HUES6 (cell line): ENCODE measurements at regions not wholly inside any gene's neighbourhood (a gene's known extent, or its start where the extent isn't known, plus 50 kb on each side); places are given as distances from the start of the nearest gene placed in this dataset.

ENCODE experiments used
- H3K27ac ChIP-seq: 2 replicates; pipeline ENCODE4 v1.7.0; 2013; ENCODE audit warnings: low read depth, mild to moderate bottlenecking, low read length, inconsistent platforms
- H3K27me3 ChIP-seq: 2 replicates; pipeline ENCODE4 v1.6.1; 2013; ENCODE audit warnings: low read length; ENCODE audit not compliant: control insufficient read depth, insufficient read depth
- H3K36me3 ChIP-seq: 2 replicates; pipeline ENCODE4 v1.6.1; 2013; ENCODE audit warnings: low read length; ENCODE audit not compliant: control insufficient read depth, insufficient read depth
- H3K4me1 ChIP-seq: 2 replicates; pipeline ENCODE4 v1.6.1; 2013; ENCODE audit warnings: low read length; ENCODE audit not compliant: control insufficient read depth, insufficient read depth
- H3K4me3 ChIP-seq: 2 replicates; pipeline ENCODE4 v1.5.1; 2013; ENCODE audit warnings: low read depth, low read length
- H3K9ac ChIP-seq: one replicate; pipeline ENCODE4 v1.6.1; 2013; ENCODE audit warnings: mild to moderate bottlenecking, low read length
- H3K9me3 ChIP-seq: 2 replicates; pipeline ENCODE4 v1.6.1; 2013; ENCODE audit warnings: low read depth, low read length; ENCODE audit not compliant: control insufficient read depth, insufficient read depth

GRCh38 chr2:238694922-238695321 lies 153.0 kb upstream of the TWIST2 start:
- Histone ChIP-seq H3K36me3 (no peaks in the 10 kb centered on the region), H3K27ac (no peak overlapping the region)

GRCh38 chr2:238695538-238695937 lies 152.3 kb upstream of the TWIST2 start:
- Histone ChIP-seq H3K27ac (no peak overlapping the region), H3K9ac (no peak overlapping the region), H3K36me3 (no peaks in the 10 kb centered on the region), H3K27me3 (no peaks in the 10 kb centered on the region), H3K4me1 (no peaks in the 10 kb centered on the region), H3K4me3 (no peak overlapping the region), H3K9me3 (no peaks in the 10 kb centered on the region)

More at GRCh38 chr2:238694922-238695321, 153.0 kb upstream of the TWIST2 start:
- Histone ChIP-seq H3K9ac (no peak overlapping the region), H3K4me1 (no peaks in the 10 kb centered on the region), H3K4me3 (no peak overlapping the region), H3K27me3 (no peaks in the 10 kb centered on the region), H3K9me3 (no peaks in the 10 kb centered on the region)

- H3K27me3 ChIP-seq = no peaks in the 10 kb centered on the region
- H3K27ac ChIP-seq = no peak overlapping the region
- H3K4me1 ChIP-seq = no peaks in the 10 kb centered on the region
- no peak overlapping the region for H3K4me3 ChIP-seq
- no peaks in the 10 kb centered on the region for H3K36me3 ChIP-seq
- H3K9ac ChIP-seq = no peak overlapping the region
- no peaks in the 10 kb centered on the region for H3K9me3 ChIP-seq
Measured at GRCh38 chr2:238696331-238696730, 151.6 kb upstream of the TWIST2 start.

GRCh38 chr2:238696786-238697185 lies 151.1 kb upstream of the TWIST2 start:
- H3K4me1 ChIP-seq = no peaks in the 10 kb centered on the region
- H3K4me3 ChIP-seq = no peak overlapping the region
- no peak overlapping the region for H3K9ac ChIP-seq
- H3K9me3 ChIP-seq = no peaks in the 10 kb centered on the region
- no peaks in the 10 kb centered on the region for H3K27me3 ChIP-seq
- H3K27ac ChIP-seq = no peak overlapping the region
- no peaks in the 10 kb centered on the region for H3K36me3 ChIP-seq

GRCh38 chr2:238697193-238698071 lies 150.5 kb upstream of the TWIST2 start:
- H3K9me3 ChIP-seq = no peaks in the 10 kb centered on the region
- no peaks in the 10 kb centered on the region for H3K36me3 ChIP-seq
- no peak overlapping the region for H3K9ac ChIP-seq
- no peaks in the 10 kb centered on the region for H3K27me3 ChIP-seq
- H3K4me3 ChIP-seq = no peak overlapping the region
- H3K4me1 ChIP-seq = no peaks in the 10 kb centered on the region
- no peak overlapping the region for H3K27ac ChIP-seq

- Histone ChIP-seq H3K9me3 (no peaks in the 10 kb centered on the region), H3K4me1 (no peaks in the 10 kb centered on the region), H3K36me3 (no peaks in the 10 kb centered on the region)
Measured at GRCh38 chr2:238698072-238698352, 149.9 kb upstream of the TWIST2 start.

GRCh38 chr2:238698451-238699306 lies 149.2 kb upstream of the TWIST2 start:
- H3K27ac ChIP-seq = no peak overlapping the region
- no peaks in the 10 kb centered on the region for H3K9me3 ChIP-seq
- H3K36me3 ChIP-seq = no peaks in the 10 kb centered on the region
- no peak overlapping the region for H3K4me3 ChIP-seq
- no peaks in the 10 kb centered on the region for H3K27me3 ChIP-seq
- H3K4me1 ChIP-seq = no peaks in the 10 kb centered on the region
- H3K9ac ChIP-seq = no peak overlapping the region

More at GRCh38 chr2:238698072-238698352, 149.9 kb upstream of the TWIST2 start:
- Histone ChIP-seq H3K4me3 (no peak overlapping the region), H3K9ac (no peak overlapping the region), H3K27me3 (no peaks in the 10 kb centered on the region), H3K27ac (no peak overlapping the region)

- Histone ChIP-seq H3K9me3 (no peaks in the 10 kb centered on the region), H3K27ac (no peak overlapping the region), H3K4me1 (no peaks in the 10 kb centered on the region), H3K4me3 (no peak overlapping the region), H3K36me3 (no peaks in the 10 kb centered on the region), H3K27me3 (no peaks in the 10 kb centered on the region), H3K9ac (no peak overlapping the region)
Measured at GRCh38 chr2:238699307-238700116, 148.4 kb upstream of the TWIST2 start.

GRCh38 chr2:238700117-238700457 lies 147.8 kb upstream of the TWIST2 start:
- no peaks in the 10 kb centered on the region for H3K36me3 ChIP-seq
- H3K9ac ChIP-seq = no peak overlapping the region
- H3K27me3 ChIP-seq = no peaks in the 10 kb centered on the region
- no peak overlapping the region for H3K27ac ChIP-seq
- H3K4me3 ChIP-seq = no peak overlapping the region
- no peaks in the 10 kb centered on the region for H3K9me3 ChIP-seq
- H3K4me1 ChIP-seq = no peaks in the 10 kb centered on the region

GRCh38 chr2:238700506-238701340 lies 147.2 kb upstream of the TWIST2 start:
- no peak overlapping the region for H3K4me3 ChIP-seq
- no peaks in the 10 kb centered on the region for H3K36me3 ChIP-seq
- no peaks in the 10 kb centered on the region for H3K27me3 ChIP-seq
- no peak overlapping the region for H3K9ac ChIP-seq
- H3K4me1 ChIP-seq = no peaks in the 10 kb centered on the region
- H3K9me3 ChIP-seq = no peaks in the 10 kb centered on the region
- no peak overlapping the region for H3K27ac ChIP-seq
